Limb (tissue), 2 donors: ENCODE measurements at regions not wholly inside any gene's neighbourhood (a gene's known extent, or its start where the extent isn't known, plus 50 kb on each side); places are given as distances from the start of the nearest gene placed in this dataset.

Experiments
- DNase-seq, 2 donors: peaks; one replicate each; pipeline ENCODE4 v3.0.0-alpha.2; 2016; ENCODE audit errors: extremely low spot score in 2 of 2

GRCh38 chr12:19710811-19711793, 271.8 kb downstream of the AEBP2 start:
- peak in 1 of 2 donors; percentile 78 for DNase-seq

GRCh38 chr12:19712041-19712440, 272.7 kb downstream of the AEBP2 start:
- no peak for DNase-seq

GRCh38 chr12:19718401-19718800, 279.1 kb downstream of the AEBP2 start:
- DNase-seq = no peak

GRCh38 chr12:19719672-19720071, 280.4 kb downstream of the AEBP2 start:
- no peak for DNase-seq

GRCh38 chr12:19726122-19726521, 286.8 kb downstream of the AEBP2 start:
- DNase-seq = no peak

- no peak for DNase-seq
Measured at GRCh38 chr12:19726592-19726991, 287.3 kb downstream of the AEBP2 start.

- DNase-seq = no peak
Measured at GRCh38 chr12:19737019-19737418, 297.7 kb downstream of the AEBP2 start.

- peak in 1 of 2 donors; percentile 69 for DNase-seq
Measured at GRCh38 chr12:19739195-19739776, 300.0 kb downstream of the AEBP2 start.

- DNase-seq = no peak
Measured at GRCh38 chr12:19740472-19741131, 301.3 kb downstream of the AEBP2 start.

- no peak for DNase-seq
Measured at GRCh38 chr12:19741132-19741489, 301.8 kb downstream of the AEBP2 start.

GRCh38 chr12:19744705-19745218, 305.5 kb downstream of the AEBP2 start:
- no peak for DNase-seq

GRCh38 chr12:19746471-19746870, 307.2 kb downstream of the AEBP2 start:
- DNase-seq = no peak

- DNase-seq = no peak
Measured at GRCh38 chr12:19749906-19750574, 310.7 kb downstream of the AEBP2 start.

- no peak for DNase-seq
Measured at GRCh38 chr12:19751078-19751477, 311.8 kb downstream of the AEBP2 start.

- DNase-seq = no peak
Measured at GRCh38 chr12:19752712-19753111, 313.4 kb downstream of the AEBP2 start.

GRCh38 chr12:19755136-19755535, 315.8 kb downstream of the AEBP2 start:
- no peak for DNase-seq

GRCh38 chr12:19757317-19757877, 318.1 kb downstream of the AEBP2 start:
- peak in 1 of 2 donors; percentile 71 for DNase-seq

- no peak for DNase-seq
Measured at GRCh38 chr12:19759227-19759626, 319.9 kb downstream of the AEBP2 start.

GRCh38 chr12:19760611-19761010, 321.3 kb downstream of the AEBP2 start:
- no peak for DNase-seq

- no peak for DNase-seq
Measured at GRCh38 chr12:19761463-19761862, 322.2 kb downstream of the AEBP2 start.

- DNase-seq = no peak
Measured at GRCh38 chr12:19763488-19763887, 324.2 kb downstream of the AEBP2 start.
